HEK293 (cell line): ENCODE measurements at regions not wholly inside any gene's neighbourhood (a gene's known extent, or its start where the extent isn't known, plus 50 kb on each side); places are given as distances from the start of the nearest gene placed in this dataset.

Experiments
- CTCF ChIA-PET: fragments of 350-600 bp; formaldehyde crosslinking; extraction: SDS; loops from one replicate; lab custom pipeline; 2021; ENCODE audit warnings: antibody characterized with exemption; lab: Yijun Ruan, JAX
- POLR2A ChIA-PET: fragments of 300-600 bp; formaldehyde crosslinking; extraction: SDS; loops from one replicate; lab custom pipeline; 2020; ENCODE audit warnings: antibody characterized with exemption, inconsistent platforms; lab: Yijun Ruan, JAX
- H3K27ac ChIP-seq: fragments of 200-500 bp; sonication (Bioruptor generic); 2 replicates; pipeline ENCODE4 v1.5.1; 2014; ENCODE audit warnings: low read depth, low read length, control low read depth, inconsistent platforms; ENCODE audit errors: extremely low read depth
- H3K36me3 ChIP-seq, 2 experiments: fragments of 200-500 bp in 1 of 2; sonication (Bioruptor generic) in 1 of 2; 1 replicate in 1 of 2; 2 replicates in 1 of 2; pipeline ENCODE4 v1.5.1; 2014 to 2017; ENCODE audit warnings: inconsistent platforms in 2 of 2, low read length in 2 of 2; ENCODE audit not compliant: control insufficient read depth in 2 of 2, insufficient read depth in 1 of 2
- H3K4me1 ChIP-seq: fragments of 200-500 bp; sonication (Bioruptor generic); 2 replicates; pipeline ENCODE4 v1.5.1; 2014; ENCODE audit warnings: mild to moderate bottlenecking, low read length, inconsistent platforms; ENCODE audit not compliant: control insufficient read depth, insufficient read depth
- H3K4me3 ChIP-seq: 2 replicates; pipeline ENCODE4 v1.5.1; 2011; ENCODE audit warnings: low read depth, mild to moderate bottlenecking, control low read depth, low read length, moderate library complexity
- H3K9me3 ChIP-seq: fragments of 200-500 bp; sonication (Bioruptor generic); 2 replicates; pipeline ENCODE4 v1.5.1; 2014; ENCODE audit warnings: low read depth, low read length, inconsistent platforms; ENCODE audit not compliant: control insufficient read depth, insufficient read depth
- FEZF1 ChIP-seq: fragments of 450-650 bp; formaldehyde crosslinking; IDR thresholded peaks from 2 replicates; pipeline ENCODE4 v1.5.1; 2016; ENCODE audit warnings: missing biosample characterization, missing genetic modification characterization
- GFI1B ChIP-seq: fragments of 450-650 bp; formaldehyde crosslinking; IDR thresholded peaks from 2 replicates; pipeline ENCODE4 v1.5.1; 2016; ENCODE audit warnings: missing biosample characterization, missing genetic modification characterization
- KLF1 ChIP-seq: fragments of 450-650 bp; formaldehyde crosslinking; IDR thresholded peaks from 2 replicates; pipeline ENCODE4 v1.5.1; 2016; ENCODE audit warnings: missing biosample characterization, missing genetic modification characterization
- KLF16 ChIP-seq: fragments of 450-650 bp; formaldehyde crosslinking; IDR thresholded peaks from 2 replicates; pipeline ENCODE4 v1.5.1; 2017; ENCODE audit warnings: missing biosample characterization, missing genetic modification characterization
- MZF1 ChIP-seq: fragments of 450-650 bp; formaldehyde crosslinking; IDR thresholded peaks from 2 replicates; pipeline ENCODE4 v1.5.1; 2017; ENCODE audit warnings: missing biosample characterization, missing genetic modification characterization, borderline replicate concordance
- PRDM6 ChIP-seq: fragments of 450-650 bp; formaldehyde crosslinking; IDR thresholded peaks from 2 replicates; pipeline ENCODE4 v1.5.1; 2017; ENCODE audit warnings: missing biosample characterization, missing genetic modification characterization
- SETDB1 ChIP-seq: IDR thresholded peaks from one replicate; pipeline ENCODE4 v1.6.1; 2017; ENCODE audit warnings: mild to moderate bottlenecking, low read length, moderate library complexity, mixed read lengths; ENCODE audit not compliant: insufficient read length
- SP2 ChIP-seq: fragments of 450-650 bp; formaldehyde crosslinking; IDR thresholded peaks from 2 replicates; pipeline ENCODE4 v1.5.1; 2016; ENCODE audit warnings: missing biosample characterization, missing genetic modification characterization
- SP7 ChIP-seq: fragments of 450-650 bp; formaldehyde crosslinking; IDR thresholded peaks from 2 replicates; pipeline ENCODE4 v1.5.1; 2016; ENCODE audit warnings: missing biosample characterization, missing genetic modification characterization
- TSHZ1 ChIP-seq: fragments of 450-650 bp; formaldehyde crosslinking; IDR thresholded peaks from 2 replicates; pipeline ENCODE4 v1.5.1; 2016; ENCODE audit warnings: missing biosample characterization, missing genetic modification characterization, borderline replicate concordance
- YY1 ChIP-seq: fragments of 450-650 bp; formaldehyde crosslinking; IDR thresholded peaks from 2 replicates; pipeline ENCODE4 v1.5.1; 2018; ENCODE audit warnings: missing biosample characterization, missing genetic modification characterization
- ZBTB26 ChIP-seq: fragments of 450-650 bp; formaldehyde crosslinking; optimal IDR thresholded peaks from 2 replicates; pipeline ENCODE3; 2016; ENCODE audit warnings: missing biosample characterization, mild to moderate bottlenecking, missing genetic modification characterization
- ZBTB8A ChIP-seq: fragments of 450-650 bp; formaldehyde crosslinking; IDR thresholded peaks from 2 replicates; pipeline ENCODE4 v1.5.1; 2016; ENCODE audit warnings: missing biosample characterization, missing genetic modification characterization
- ZFHX2 ChIP-seq: fragments of 450-650 bp; formaldehyde crosslinking; conservative IDR thresholded peaks from 2 replicates; pipeline ENCODE4 v1.5.1; 2016; ENCODE audit warnings: missing biosample characterization, missing genetic modification characterization
- ZIC2 ChIP-seq: fragments of 450-650 bp; formaldehyde crosslinking; IDR thresholded peaks from 2 replicates; pipeline ENCODE4 v1.5.1; 2016; ENCODE audit warnings: missing biosample characterization, missing genetic modification characterization
- ZNF184 ChIP-seq: fragments of 450-650 bp; IDR thresholded peaks from 2 replicates; pipeline ENCODE4 v1.5.1; 2018; ENCODE audit warnings: missing biosample characterization, mild to moderate bottlenecking, missing genetic modification characterization
- ZNF473 ChIP-seq: fragments of 450-650 bp; formaldehyde crosslinking; IDR thresholded peaks from 2 replicates; pipeline ENCODE4 v1.5.1; 2017; ENCODE audit warnings: missing biosample characterization, missing genetic modification characterization
- ZNF585B ChIP-seq: fragments of 450-650 bp; formaldehyde crosslinking; IDR thresholded peaks from 2 replicates; pipeline ENCODE4 v1.5.1; 2016; ENCODE audit warnings: missing biosample characterization, missing genetic modification characterization

GRCh38 chr4:121221201-121221600 is 57.1 kb upstream of the TNIP3 start:
- CTCF ChIA-PET = no interaction called here
- no peaks in the 10 kb centered on the region for H3K4me1 ChIP-seq
- H3K4me3 ChIP-seq = no peak overlapping the region
- no peaks in the 10 kb centered on the region for H3K36me3 ChIP-seq
- no peaks in the 10 kb centered on the region for H3K9me3 ChIP-seq
- POLR2A ChIA-PET = no interaction called here
- no peak overlapping the region for H3K27ac ChIP-seq
- TF ChIP-seq KLF1 = no peak
- no peak for TF ChIP-seq PRDM6
- TF ChIP-seq SP2 (tag by site-specific recombination) = no peak
- no peak for TF ChIP-seq SP7 (tag by site-specific recombination)
- TF ChIP-seq GFI1B (tag by site-specific recombination) = no peak
- no peak for TF ChIP-seq ZNF585B
- no peak for TF ChIP-seq KLF16 (tag by site-specific recombination)
- TF ChIP-seq MZF1 = no peak
- TF ChIP-seq TSHZ1 (tag by site-specific recombination) = no peak
- TF ChIP-seq ZNF473 (tag by site-specific recombination) = no peak
- TF ChIP-seq ZBTB26 (tag by site-specific recombination) = no peak

GRCh38 chr4:121220698-121221097 is 56.6 kb upstream of the TNIP3 start:
- H3K4me3 ChIP-seq = no peak overlapping the region
- no peaks in the 10 kb centered on the region for H3K36me3 ChIP-seq
- ChIA-PET CTCF (no interaction called here), POLR2A (no interaction called here)
- TF ChIP-seq ZIC2 (tag by site-specific recombination) = peak; percentile 36
- TF ChIP-seq YY1 (tag by site-specific recombination) = no peak
- TF ChIP-seq FEZF1 = 0 out of 2 replicates have a peak, but pooled peaks have one; percentile 9
- TF ChIP-seq, all 188 proteins: peak for 2
- H3K27ac ChIP-seq = no peak overlapping the region
- H3K4me1 ChIP-seq = no peaks in the 10 kb centered on the region
- H3K9me3 ChIP-seq = no peaks in the 10 kb centered on the region

- no peaks in the 10 kb centered on the region for H3K4me1 ChIP-seq
- ChIA-PET POLR2A (no interaction called here), CTCF (no interaction called here)
These were observed 55.1 kb upstream of the TNIP3 start for GRCh38 chr4:121219227-121219626.

More at GRCh38 chr4:121219227-121219626, 55.1 kb upstream of the TNIP3 start:
- Histone ChIP-seq H3K27ac (no peak overlapping the region), H3K36me3 (no peaks in the 10 kb centered on the region)
- TF ChIP-seq ZFHX2 (tag by site-specific recombination) = no peak
- no peak for TF ChIP-seq ZNF184 (tag by site-specific recombination)
- no peak for TF ChIP-seq SETDB1
- TF ChIP-seq ZBTB8A (tag by site-specific recombination) = no peak
- TF ChIP-seq, all 188 proteins: peak for 0
- Histone ChIP-seq H3K9me3 (no peaks in the 10 kb centered on the region), H3K4me3 (no peak overlapping the region)
